ENCODE measurements at regions not wholly inside any gene's neighbourhood (a gene's known extent, or its start where the extent isn't known, plus 50 kb on each side); places are given as distances from the start of the nearest gene placed in this dataset.

DNA sequence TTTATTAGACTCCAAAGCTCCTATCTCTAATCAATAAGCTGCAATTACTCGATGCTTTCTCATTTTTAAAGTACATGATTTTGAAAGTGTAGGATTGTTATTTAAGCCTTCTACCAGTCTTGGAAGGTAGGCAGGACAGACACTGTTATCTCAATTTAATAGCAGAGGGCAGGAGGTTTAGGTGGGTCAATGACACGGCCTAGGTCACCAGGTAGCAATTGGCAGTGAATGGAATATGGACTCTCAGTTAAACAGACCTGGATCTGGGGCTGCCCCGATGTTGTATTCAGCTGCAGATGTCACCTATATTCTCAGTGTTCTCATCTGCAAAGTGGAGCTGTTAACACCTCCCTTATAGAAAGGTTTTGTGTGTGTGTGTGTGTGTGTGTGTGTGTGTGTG lies 124.4 kb upstream of the ANKFN1 start:
- in situ Hi-C loops (cut with MboI; ENCODE audit: low pct_unique_long_range_greater_than_20kb, low sequenced_read_pairs, unreplicated experiment): no loop called here
- DNase-seq (ENCODE audit: low spot score): no peak
- TF ChIP-seq, protein P1, sequence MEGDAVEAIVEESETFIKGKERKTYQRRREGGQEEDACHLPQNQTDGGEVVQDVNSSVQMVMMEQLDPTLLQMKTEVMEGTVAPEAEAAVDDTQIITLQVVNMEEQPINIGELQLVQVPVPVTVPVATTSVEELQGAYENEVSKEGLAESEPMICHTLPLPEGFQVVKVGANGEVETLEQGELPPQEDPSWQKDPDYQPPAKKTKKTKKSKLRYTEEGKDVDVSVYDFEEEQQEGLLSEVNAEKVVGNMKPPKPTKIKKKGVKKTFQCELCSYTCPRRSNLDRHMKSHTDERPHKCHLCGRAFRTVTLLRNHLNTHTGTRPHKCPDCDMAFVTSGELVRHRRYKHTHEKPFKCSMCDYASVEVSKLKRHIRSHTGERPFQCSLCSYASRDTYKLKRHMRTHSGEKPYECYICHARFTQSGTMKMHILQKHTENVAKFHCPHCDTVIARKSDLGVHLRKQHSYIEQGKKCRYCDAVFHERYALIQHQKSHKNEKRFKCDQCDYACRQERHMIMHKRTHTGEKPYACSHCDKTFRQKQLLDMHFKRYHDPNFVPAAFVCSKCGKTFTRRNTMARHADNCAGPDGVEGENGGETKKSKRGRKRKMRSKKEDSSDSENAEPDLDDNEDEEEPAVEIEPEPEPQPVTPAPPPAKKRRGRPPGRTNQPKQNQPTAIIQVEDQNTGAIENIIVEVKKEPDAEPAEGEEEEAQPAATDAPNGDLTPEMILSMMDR (IDR thresholded peaks at IDR 0.05; ENCODE audit: extremely low read depth, insufficient read depth, missing control alignments): no peak

DNA sequence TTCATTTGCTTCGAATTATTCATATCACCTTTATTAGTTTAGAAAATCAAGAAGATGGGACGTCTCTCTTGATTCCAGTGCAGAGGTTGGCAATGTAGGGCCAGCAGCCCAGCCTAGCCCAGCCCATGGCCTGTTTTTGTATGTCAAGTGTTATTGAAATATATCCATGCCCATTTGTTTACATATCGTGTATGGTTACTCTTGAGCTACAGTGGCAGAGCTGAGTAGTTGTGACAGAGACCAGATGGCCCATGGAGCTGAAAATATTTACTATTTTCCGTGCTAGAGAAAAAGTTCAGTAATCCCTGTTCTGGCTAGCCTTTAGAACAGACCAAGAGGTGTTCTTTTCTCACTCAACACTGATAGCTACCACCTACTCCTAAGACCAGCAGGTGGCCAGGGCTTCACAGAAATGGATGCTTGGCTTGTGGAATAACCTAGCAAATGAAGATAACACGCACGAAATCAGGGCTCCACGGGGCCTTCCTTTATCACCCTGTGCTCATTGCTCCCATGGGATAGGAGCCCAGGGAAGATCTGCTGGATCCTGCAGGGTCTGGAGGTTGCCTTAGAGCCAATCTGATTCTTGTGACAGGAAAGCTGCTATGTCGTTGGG lies 123.2 kb upstream of the ANKFN1 start:
- DNase-seq (ENCODE audit: low spot score): no peak
- in situ Hi-C loops (cut with MboI; ENCODE audit: low pct_unique_long_range_greater_than_20kb, low sequenced_read_pairs, unreplicated experiment): no loop called here
- TF ChIP-seq, protein P1 (IDR thresholded peaks at IDR 0.05; ENCODE audit: extremely low read depth, insufficient read depth, missing control alignments): no peak

DNA sequence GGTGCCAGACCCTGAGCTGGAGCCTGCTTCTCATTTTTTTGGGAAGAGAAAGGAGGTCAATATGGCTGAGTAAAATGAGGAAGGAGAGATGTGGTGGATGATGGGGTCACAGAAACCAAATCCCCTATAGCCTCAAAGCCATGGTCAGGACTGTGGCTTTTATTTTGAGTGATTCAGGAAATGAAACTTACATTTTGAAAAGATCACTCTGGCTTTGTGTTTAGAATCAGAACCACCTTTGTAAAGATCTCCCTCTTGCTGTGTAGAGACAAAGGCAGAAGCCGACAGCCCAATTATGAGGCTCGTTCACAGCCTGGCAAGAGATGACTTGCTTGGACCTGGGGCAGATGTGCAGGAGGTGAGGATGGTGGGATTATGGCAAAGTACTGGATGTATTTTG lies 121.6 kb upstream of the ANKFN1 start:
- TF ChIP-seq, protein P1 (IDR thresholded peaks at IDR 0.05; ENCODE audit: extremely low read depth, insufficient read depth, missing control alignments): no peak
- no peak for DNase-seq (ENCODE audit: low spot score)
- in situ Hi-C loops (cut with MboI; ENCODE audit: low pct_unique_long_range_greater_than_20kb, low sequenced_read_pairs, unreplicated experiment): no loop called here

DNA sequence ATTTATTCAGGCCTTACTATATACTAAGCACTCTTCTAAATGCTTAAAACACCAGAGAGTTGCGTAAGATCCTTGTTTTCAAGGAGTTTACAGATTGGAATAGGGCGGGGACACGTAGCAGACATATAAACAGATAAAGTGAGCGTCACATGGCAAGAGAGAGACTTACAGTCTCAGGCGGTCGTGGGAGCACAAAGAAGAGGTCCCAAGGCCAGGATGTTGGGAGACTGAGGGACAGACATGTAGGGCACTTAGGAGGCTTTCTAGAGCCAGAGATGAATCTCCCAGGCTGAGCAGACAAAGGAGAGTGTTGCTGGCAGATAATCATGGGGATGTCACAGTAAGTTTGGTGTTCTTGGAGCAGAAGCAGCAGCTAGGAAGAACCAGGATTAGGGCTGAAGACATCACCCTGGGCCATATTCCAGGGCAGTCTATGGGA lies 119.1 kb upstream of the ANKFN1 start:
- TF ChIP-seq, protein P1 (IDR thresholded peaks at IDR 0.05; ENCODE audit: extremely low read depth, insufficient read depth, missing control alignments): no peak
- no peak for DNase-seq (ENCODE audit: low spot score)
- in situ Hi-C loops (cut with MboI; ENCODE audit: low pct_unique_long_range_greater_than_20kb, low sequenced_read_pairs, unreplicated experiment): no loop called here

DNA sequence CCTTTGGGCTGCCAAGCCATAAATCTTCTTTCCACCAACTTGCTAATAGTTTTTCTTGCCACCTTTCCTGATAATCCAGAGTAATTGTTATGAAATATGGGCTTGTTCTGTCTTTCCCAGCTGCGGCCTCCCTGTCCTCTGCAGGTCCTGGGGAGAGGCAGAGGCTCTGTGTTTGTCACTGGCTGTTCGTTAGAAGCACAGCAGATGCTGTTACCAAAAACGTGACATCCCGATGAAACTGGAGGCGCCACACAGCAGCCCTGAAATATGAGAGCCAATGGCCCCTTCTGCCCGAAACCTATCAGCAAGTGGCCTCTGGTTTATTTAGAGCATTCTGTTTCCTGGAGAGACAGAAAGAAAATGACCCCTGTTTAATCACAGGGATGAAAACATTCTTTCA lies 115.1 kb upstream of the ANKFN1 start:
- in situ Hi-C loops (cut with MboI; ENCODE audit: low pct_unique_long_range_greater_than_20kb, low sequenced_read_pairs, unreplicated experiment): no loop called here
- TF ChIP-seq, protein P1 (IDR thresholded peaks at IDR 0.05; ENCODE audit: extremely low read depth, insufficient read depth, missing control alignments): no peak
- DNase-seq (ENCODE audit: low spot score): no peak

DNA sequence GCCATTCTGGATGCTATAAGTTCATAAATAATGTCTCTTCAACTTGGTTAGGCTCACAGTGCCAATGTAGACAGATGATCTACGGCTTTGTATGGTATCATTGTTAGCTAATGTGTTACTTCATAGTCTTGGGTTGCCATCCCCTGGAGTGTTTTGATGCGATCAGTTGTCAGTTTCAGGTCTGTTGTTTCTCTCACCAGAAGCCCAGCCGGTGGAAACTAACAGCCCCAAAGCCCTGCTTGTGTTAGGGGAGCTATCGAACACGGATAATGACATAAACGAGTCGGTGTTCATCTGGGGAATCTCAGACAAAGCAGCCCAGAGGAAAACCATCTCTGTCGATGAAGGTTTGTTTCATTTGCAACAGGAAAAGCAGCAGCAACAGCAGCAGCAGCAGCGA lies 107.4 kb upstream of the ANKFN1 start:
- DNase-seq (ENCODE audit: low spot score): no peak
- in situ Hi-C loops (cut with MboI; ENCODE audit: low pct_unique_long_range_greater_than_20kb, low sequenced_read_pairs, unreplicated experiment): no loop called here
- TF ChIP-seq, protein P1 (IDR thresholded peaks at IDR 0.05; ENCODE audit: extremely low read depth, insufficient read depth, missing control alignments): no peak
